IPS DF 4.7 (cell line): ENCODE measurements at regions not wholly inside any gene's neighbourhood (a gene's known extent, or its start where the extent isn't known, plus 50 kb on each side); places are given as distances from the start of the nearest gene placed in this dataset.
"Not testable (repeated sequence)": the region's sequence is repeated elsewhere in the genome, so short reads cannot be mapped to it uniquely, and the experiment has no call there.

Experiments used
- DNase-seq: peaks from one replicate; pipeline ENCODE4 v3.0.0-alpha.2; 2013; ENCODE audit warnings: low spot score; ENCODE audit errors: extremely low read depth

DNA sequence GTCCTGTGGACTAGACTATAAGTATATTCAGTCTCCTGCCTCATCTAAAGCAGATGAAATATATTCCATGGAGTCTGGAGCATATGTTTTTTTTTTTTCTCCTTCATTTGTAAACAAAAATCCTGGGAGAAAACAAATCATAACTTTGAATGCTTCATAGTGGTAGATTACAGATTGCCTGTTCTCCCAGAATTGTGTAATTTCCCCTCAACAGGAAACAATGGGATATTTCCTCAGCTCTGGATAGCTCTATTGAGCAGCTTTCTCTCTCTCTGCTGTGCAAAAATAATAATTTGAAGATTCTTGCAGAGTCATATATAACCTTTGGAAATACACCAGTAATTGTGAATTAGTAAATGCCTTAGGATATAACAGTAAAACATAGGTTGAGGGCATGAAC is 1406.6 kb upstream of the ACVR2A start:
- DNase-seq: no peak

DNA sequence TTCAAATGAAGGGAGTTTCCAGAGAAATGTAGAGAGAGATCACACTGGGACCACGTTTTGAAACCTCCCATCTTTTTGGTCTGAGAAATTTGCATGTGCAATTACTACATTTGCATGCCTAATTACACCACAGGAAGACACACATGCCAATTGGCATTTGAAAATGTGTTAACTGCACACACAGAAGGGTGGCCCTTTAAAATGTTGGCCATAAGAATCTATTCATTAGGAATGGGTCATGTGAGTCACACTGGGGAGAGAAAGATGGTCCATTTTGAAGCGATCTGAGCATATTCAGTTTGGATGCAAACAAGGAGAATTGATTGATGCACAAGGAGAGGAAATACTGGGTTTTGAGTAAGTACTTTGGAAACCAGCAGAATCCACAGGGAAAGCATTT is 1407.1 kb upstream of the ACVR2A start:
- no peak for DNase-seq

DNA sequence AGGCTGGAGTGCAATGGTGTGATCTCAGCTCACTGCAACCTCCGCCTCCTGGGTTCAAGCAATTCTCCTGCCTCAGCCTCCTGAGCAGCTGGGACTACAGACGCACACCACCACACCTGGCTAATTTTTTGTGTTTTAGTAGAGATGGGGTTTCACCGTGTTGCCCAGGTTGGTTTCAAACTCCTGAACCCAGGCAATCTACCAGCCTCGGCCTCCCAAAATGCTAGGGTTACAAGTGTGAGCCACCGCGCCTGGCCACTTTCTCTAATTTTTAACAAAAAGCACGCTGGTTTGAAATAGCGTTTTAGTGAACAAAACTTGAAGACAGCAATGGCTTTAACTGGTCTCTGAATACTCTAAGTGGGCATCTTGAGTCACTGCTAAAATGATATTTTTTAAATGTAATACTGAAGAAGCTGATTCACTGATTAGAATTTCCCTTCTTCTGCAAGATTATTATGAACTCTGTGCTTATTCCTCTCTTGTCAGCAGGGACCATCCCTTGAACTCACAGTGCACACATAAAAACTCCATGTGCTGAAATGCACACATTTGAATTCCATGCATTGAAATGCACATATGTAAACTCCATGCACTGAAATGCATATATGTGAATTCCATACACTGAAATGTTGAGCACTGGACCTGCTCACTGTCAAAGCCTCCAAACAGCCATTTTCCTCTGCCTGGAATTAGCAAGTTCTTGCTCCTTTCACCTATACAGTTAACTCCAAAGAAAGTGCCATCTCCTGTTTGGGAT is 1411.5 kb upstream of the ACVR2A start:
- DNase-seq: no peak

DNA sequence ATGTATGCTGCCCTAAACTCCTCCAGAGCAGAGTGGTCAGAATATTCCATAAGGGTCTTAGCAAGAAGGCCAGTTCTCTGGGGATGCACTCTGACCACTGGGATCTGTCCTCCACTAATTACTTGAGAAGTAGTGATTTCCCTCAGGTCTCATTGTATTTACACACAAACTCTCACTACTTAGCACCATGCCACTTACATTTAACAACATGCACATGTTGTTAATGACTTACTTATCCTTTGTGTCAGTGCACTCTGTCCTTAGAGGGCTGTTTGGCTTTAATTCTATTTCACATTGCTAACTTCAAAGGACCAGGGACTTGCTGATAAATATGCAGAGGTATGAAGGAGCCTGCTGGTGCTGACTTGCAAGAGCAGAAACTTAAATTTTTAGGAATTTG is 1415.5 kb upstream of the ACVR2A start:
- no peak for DNase-seq

DNA sequence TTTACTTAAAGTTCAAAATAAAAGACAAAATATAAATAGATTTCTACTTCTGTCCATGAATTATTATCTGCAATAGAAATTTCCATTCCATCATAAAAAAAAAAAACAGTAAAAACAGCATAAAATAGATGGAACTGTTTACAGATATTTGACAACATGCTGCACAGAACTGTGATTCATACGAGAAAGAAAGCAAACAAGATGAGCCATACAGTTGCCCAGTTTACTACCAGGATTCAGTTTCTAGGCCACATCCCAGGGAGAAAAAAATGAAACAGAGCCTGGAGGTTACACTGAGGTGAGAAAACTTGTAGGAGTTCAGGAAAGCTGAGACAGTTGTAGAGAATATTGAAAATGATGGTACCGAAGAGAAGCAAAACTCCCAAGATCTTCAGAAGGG is 1426.9 kb upstream of the ACVR2A start:
- DNase-seq: no peak

DNA sequence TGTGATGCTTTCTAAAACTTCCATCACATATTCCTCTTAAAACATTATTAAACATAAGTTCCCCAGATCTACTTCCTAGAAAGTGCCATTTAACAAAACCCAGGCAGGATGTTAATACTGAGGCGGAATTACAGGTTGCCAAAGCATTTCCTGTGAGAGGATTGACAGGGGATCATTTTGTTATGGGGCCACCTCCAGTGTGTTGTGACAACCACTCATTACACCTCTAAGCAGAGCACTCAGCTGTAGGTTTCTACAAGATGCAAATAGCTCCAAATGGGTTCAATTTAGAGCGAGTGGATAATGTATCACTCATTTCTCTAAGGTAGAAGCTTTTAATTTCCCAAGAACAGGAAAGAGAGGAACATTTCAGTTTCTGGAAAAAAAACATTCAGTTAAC is 1429.5 kb upstream of the ACVR2A start:
- no peak for DNase-seq

DNA sequence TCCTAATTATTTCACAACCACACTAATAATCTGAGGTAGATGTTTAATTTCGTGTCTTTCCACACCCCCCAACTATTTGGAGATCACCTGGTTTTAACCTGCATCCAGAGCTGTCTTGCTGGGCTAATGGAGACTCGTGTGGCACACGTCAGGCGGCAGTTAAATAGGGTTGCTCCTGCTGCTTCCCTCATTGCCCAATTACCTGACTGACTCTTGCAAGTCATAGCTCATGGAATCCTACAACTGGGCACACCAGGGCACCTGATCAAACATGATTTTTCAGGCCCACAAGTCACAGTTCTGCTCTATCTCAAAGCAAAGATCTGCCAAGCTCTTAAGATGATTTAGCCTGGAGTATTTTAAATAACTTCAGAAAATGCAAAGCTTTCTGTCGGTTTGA is 1430.4 kb upstream of the ACVR2A start:
- no peak for DNase-seq

DNA sequence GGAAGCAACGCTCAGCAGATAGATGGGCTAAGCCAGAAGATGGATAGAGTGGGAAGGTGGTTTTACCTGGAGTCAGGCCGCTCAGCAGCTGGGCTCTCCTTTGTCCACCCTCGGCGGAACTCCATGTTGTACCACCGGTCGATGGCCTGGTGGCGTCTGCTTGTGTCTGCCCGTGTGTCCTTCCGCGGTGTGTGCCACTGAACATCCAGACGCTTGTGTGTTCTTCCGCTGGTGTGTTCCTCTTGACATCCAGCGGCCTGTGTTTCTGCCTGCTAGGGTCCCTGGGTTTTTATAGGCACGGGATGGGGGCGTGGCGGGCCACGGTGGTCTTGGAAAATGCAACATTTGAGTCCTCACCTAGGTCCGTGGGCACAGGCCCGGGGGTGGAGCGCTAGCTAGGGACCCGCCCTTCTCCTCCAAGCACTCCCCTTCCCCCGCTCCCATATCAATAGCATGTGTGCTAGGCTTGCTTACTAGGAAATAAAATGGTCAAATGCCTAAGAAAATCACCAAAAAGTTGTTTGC is 1431.7 kb upstream of the ACVR2A start:
- no peak for DNase-seq

DNA sequence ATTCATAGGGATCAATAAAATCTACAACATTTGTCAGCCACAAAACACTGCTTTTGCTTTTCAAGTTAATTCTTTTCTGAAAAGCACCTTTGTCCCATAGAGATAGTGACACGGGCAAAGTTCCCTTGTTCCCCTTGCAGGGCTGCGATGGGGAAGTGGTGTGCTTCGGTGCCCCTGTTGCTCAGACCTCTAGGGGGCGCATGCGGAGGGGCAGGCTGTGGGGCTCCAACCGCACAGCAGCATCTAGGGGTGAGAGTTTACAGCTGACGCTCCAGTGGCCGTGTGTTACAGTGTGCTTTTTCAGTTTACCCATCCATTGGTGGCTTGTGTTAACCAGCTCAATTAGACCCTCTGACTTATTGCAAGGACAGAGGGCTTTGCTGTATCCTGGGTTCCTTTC is 1432.2 kb upstream of the ACVR2A start:
- DNase-seq: no peak

DNA sequence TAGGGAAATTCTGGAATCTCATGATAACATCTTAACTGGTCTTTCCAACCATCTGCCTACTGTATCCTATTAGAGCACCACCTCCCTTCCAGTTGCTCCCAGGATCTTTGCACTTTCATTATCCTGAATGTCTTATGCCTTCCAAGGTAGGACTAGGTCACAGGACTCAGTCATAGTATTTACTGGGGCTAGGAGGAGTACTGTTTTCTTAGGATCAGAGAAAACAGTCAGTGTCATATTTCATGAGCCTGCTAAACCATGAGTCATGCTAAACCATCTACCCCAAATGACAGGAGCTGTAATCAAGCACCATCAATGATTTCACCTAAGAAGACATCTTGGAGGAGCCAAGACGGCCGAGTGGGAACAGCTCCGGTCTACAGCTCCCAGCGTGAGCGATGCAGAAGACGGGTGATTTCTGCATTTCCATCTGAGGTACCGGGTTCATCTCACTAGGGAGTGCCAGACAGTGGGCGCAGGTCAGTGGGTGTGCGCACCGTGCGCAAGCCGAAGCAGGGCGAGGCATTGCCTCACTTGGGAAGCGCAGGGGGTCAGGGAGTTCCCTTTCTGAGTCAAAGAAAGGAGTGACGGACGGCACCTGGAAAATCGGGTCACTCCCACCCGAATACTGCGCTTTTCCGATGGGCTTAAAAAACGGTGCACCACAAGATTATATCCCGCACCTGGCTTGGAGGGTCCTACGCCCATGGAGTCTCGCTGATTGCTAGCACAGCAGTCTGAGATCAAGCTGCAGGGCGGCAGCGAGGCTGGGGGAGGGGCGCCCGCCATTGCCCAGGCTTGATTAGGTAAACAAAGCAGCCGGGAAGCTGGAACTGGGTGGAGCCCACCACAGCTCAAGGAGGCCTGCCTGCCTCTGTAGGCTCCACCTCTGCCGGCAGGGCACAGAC is 1439.2 kb upstream of the ACVR2A start:
- not testable (repeated sequence) for DNase-seq

DNA sequence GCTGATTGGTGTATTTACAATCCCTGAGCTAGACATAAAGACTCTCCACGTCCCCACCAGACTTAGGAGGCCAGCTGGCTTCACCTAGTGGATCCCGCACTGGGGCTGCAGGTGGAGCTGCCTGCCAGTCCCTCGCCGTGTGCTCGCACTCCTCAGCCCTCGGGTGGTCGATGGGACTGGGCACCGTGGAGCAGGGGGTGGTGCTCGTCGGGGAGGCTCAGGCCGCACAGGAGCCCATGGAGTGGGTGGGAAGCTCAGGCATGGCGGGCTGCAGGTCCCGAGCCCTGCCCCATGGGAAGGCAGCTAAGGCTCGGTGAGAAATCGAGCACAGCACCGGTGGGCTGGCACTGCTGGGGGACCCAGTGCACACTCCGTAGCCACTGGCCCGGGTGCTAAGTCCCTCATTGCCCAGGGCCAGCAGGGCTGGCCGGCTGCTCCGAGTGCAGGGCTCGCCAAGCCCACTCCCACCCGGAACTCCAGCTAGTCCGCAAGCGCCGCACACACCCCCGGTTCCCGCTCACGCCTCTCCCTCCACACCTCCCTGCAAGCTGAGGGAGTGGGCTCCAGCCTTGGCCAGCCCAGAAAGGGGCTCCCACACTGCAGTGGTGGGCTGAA is 1441.2 kb upstream of the ACVR2A start:
- DNase-seq: not testable (repeated sequence)

DNA sequence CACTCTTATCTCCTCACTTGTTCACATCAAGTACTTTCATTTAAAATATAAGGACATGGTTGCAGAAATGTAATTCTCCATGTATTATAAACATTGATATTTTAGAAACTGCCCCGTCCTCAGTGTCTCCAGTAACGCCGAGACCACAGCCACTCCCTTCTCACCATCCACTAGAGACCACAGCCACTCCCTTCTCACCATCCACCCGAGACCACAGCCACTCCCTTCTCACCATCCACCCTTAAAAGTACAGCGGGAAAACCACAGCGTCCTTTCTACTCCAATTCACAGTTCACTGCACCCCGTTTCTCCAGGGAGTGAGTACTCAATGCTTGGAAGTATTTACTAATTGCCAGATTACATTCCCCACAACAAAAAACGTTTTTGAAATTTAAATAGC is 1452.2 kb upstream of the ACVR2A start:
- DNase-seq: no peak

DNA sequence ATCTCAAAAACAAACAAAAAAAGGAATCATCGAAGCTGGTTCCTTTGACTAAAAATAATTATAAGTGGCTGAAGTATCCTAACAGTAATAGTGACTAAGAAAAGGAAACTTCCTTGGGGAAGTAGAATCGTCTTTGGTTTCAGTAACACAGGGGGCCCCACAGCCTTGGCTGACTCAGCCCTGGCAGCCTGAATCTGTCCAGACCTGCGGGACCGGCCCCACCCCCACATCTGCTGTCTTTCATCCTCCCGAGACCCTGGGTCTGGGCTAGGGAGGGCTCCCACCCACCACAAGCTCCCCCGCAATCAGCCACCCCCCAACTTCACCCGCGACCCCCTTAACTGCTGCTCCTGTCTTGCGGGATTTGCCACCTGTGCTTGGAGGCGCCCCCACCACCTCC is 1452.6 kb upstream of the ACVR2A start:
- DNase-seq: no peak

DNA sequence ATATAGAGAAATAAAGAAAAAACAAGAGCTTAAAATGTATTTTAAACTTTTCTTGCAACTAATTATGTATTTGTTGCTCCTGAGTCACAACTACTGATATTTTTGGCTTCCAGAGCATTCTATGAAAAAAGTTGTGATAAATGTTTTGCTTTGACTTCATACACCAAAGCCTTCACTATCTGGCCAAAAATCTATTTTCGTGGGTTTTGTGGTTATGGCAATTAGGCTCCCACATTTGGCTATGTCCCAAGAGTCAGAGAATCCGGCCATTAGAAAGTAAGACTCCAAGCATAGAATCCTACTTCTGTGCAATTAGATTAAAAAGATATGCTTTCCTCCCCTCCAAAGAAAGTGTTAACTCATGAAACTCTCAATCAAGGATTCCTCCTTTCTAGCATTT is 1456.1 kb upstream of the ACVR2A start:
- DNase-seq: no peak

DNA sequence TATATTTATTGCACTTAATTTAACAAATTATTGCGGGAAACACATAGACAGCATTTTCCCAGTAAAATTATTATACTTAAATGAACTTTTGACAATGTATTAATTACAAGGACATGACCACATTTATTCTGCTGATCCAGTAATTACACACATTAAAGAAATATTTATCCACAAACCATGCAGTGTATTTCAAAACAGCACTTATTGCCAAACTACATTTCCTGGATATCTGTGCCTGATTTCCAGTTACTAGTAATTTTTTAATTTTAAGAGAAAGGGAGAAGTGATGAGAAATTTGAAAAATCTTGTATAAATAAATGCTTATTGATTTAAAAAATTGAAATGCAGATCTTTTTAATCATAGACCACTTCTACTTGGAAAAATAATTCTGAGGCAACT is 1458.7 kb upstream of the ACVR2A start:
- DNase-seq: no peak

DNA sequence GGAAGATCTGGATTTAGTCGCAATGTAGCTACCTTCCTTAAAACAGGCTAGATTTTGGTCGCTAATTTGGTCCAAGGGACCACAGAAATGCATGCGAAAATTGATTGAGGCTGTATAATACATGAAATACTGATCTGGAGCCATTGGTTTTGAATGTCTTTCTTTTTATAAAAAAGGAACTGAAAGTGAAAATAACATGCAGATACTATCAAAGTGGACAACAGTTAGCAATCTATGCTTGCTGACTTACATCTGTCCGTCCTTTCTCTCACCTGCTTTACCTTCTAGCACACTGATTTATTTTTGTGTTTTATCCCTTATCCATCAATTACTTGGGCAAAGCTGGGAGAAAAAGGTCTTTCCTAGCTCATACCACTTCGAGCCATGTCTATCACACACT is 1459.8 kb upstream of the ACVR2A start:
- no peak for DNase-seq

DNA sequence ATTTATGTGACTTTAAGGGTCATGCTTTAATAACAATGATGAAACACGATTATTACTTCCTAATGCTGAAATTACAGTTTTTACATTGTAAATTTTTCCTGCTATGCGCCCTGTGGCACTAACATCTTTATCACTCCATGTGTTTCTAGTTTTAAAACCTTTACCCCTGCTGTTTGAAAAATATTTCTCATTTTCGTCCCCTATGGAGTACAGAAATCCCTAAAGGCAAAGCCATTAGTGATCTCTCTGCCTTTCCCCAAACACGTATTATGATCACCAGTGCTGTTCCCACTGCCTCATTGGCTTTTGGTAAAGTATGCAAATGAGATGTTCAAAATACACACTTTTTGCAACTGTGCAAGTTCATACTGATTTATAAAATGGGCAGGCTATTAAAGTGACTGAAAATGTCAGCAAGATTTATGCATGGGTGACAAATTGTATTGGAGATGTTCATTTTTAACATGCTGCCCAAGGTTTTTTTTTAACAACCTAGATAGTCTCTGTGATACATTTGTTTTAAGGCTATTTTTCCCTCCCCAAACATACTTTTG is 1468.2 kb upstream of the ACVR2A start:
- no peak for DNase-seq

DNA sequence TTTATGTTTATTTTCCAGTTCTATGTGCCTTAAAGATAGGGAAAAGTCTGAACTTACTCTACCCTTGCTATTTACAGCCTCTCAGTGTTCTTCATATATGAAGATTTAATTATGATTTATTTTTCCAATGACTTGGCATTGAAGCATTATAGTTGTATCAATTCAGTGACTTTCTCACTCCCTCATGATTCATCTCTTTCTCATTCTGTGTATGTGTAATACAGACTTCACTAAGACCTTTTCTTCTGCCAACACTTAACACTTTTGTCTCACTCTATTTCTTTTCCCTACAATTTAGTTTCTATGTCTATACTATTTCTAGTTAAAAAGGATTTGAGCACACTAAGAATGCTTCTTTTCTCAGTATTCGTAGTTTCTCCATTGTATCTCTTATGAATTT is 1470.3 kb upstream of the ACVR2A start:
- DNase-seq: no peak

DNA sequence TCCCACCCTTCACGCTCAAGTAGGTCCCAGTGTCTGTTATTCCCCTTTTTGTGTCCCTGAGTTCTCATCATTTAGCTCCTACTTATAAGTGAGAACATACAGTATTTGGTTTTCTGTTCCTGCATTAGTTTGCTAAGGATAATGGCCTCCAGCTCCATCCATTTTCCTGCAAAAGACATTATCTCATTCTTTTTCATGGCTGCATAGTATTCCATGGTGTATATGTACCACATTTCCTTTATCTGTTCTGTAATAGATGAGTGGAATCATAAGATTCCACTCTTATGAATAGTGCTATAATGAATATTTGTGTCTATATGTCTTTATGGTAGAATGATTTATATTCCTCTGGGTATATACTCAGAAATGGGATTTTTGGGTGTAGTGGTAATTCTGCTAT is 1473.5 kb upstream of the ACVR2A start:
- not testable (repeated sequence) for DNase-seq

DNA sequence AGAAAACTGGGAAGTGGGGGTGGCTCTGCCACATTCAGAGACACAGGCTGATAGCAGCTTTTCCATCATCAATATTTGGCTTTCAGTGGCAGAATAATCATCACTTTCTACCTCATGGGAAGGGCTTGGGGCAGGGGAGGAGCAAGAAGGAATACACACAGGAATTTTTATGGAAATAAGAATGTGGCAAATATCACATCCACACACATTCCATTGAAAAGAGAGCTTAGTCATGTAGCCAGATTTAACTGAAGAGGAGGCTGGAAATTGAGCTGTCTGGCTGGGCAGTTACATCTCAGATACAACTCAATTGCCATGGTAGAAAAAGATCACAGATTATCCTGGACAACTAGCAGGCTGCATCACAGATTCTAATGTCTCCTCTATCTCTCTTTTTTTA is 1474.0 kb upstream of the ACVR2A start:
- no peak for DNase-seq

DNA sequence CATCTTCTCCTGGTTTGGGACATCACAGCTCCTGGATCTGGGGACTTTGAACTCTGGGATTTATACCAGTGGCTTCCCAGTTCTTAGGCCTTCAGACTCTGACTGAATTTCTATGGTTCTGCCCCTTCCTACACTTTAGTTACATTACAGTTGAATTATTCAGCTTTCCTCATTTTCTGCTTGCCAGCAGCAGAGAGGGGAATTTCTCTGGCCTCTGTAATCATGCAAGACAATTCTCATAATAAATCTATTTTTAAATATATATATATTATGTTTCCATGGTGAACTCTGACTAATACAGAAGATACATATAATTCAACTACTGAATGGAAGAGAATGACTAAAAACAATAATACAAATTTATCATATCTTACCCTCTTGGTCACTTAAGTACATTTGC is 1478.6 kb upstream of the ACVR2A start:
- DNase-seq: no peak

DNA sequence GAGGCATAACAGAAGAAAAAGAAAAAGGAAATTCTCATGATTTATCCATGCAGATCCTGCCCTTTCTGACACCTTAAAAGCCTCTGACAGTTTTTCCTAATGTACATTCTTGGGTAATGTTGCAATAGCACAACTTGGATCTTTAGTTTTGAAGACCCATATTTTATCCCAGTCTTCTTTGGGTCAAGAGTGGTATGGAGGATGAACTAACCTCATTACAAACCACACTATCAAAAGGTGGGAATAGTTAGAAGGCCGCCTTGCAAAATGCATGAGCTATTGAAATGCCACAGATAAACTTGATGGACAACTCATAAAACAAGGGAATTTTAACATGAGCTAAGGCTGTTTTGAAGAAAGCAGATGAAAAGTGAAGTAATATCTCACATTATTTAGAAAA is 1479.8 kb upstream of the ACVR2A start:
- DNase-seq: no peak
